DMS114 treated with DMSO at 0.1 percent for 48 hours (cell line): ENCODE measurements at regions not wholly inside any gene's neighbourhood (a gene's known extent, or its start where the extent isn't known, plus 50 kb on each side); places are given as distances from the start of the nearest gene placed in this dataset.

Source experiments
- DNase-seq: peaks from one replicate; lab custom pipeline; 2025; ENCODE audit not compliant: unreplicated experiment; lab: John Stamatoyannopoulos, UW

GRCh38 chr6:48315051-48315719 is 204.2 kb upstream of the PTCHD4 start:
- no peak for DNase-seq

GRCh38 chr6:48311301-48311700 is 200.3 kb upstream of the PTCHD4 start:
- DNase-seq, result no peak

GRCh38 chr6:48307573-48307972 is 196.6 kb upstream of the PTCHD4 start:
- DNase-seq, result no peak

- DNase-seq, result no peak
Observed at GRCh38 chr6:48290595-48290994, 179.6 kb upstream of the PTCHD4 start.

GRCh38 chr6:48289841-48290240 is 178.8 kb upstream of the PTCHD4 start:
- no peak for DNase-seq

GRCh38 chr6:48281217-48281616 is 170.2 kb upstream of the PTCHD4 start:
- no peak for DNase-seq

GRCh38 chr6:48280035-48280620 is 169.1 kb upstream of the PTCHD4 start:
- no peak for DNase-seq

GRCh38 chr6:48278261-48278660 is 167.3 kb upstream of the PTCHD4 start:
- DNase-seq, result no peak

- no peak for DNase-seq
Observed at GRCh38 chr6:48272518-48272917, 161.5 kb upstream of the PTCHD4 start.

- no peak for DNase-seq
Observed at GRCh38 chr6:48255094-48255493, 144.1 kb upstream of the PTCHD4 start.

GRCh38 chr6:48249071-48249470 is 138.1 kb upstream of the PTCHD4 start:
- no peak for DNase-seq

GRCh38 chr6:48243071-48243470 is 132.1 kb upstream of the PTCHD4 start:
- DNase-seq, result no peak

- no peak for DNase-seq
Observed at GRCh38 chr6:48240287-48240686, 129.3 kb upstream of the PTCHD4 start.

GRCh38 chr6:48236375-48236774 is 125.4 kb upstream of the PTCHD4 start:
- no peak for DNase-seq

GRCh38 chr6:48233063-48233462 is 122.1 kb upstream of the PTCHD4 start:
- DNase-seq, result no peak

GRCh38 chr6:48229841-48230240 is 118.8 kb upstream of the PTCHD4 start:
- DNase-seq, result no peak

GRCh38 chr6:48222241-48222640 is 111.2 kb upstream of the PTCHD4 start:
- DNase-seq, result no peak

GRCh38 chr6:48213076-48213788 is 102.2 kb upstream of the PTCHD4 start:
- DNase-seq, result no peak

- DNase-seq, result no peak
Observed at GRCh38 chr6:48212501-48212900, 101.5 kb upstream of the PTCHD4 start.

- no peak for DNase-seq
Observed at GRCh38 chr6:48206091-48206490, 95.1 kb upstream of the PTCHD4 start.

- no peak for DNase-seq
Observed at GRCh38 chr6:48200869-48201390, 89.9 kb upstream of the PTCHD4 start.

GRCh38 chr6:48199499-48199898 is 88.5 kb upstream of the PTCHD4 start:
- no peak for DNase-seq
